Right atrium auricular region (tissue), 2 donors: ENCODE measurements at regions not wholly inside any gene's neighbourhood (a gene's known extent, or its start where the extent isn't known, plus 50 kb on each side); places are given as distances from the start of the nearest gene placed in this dataset.

ENCODE experiments used
- DNase-seq: peaks from one replicate; pipeline ENCODE4 v3.0.0-alpha.2; 2019; ENCODE audit warnings: low spot score
- H3K27ac ChIP-seq, 2 donors: fragments of 200-600 bp; sonication (generic); 1 replicate in 1 of 2; 2 replicates in 1 of 2; pipeline ENCODE4 v1.5.1; 2016 to 2019
- H3K27me3 ChIP-seq, 2 donors: fragments of 200-600 bp; sonication (generic); one replicate each; pipeline versions ENCODE4 v1.5.1 to v1.6.0; 2017 to 2019
- H3K36me3 ChIP-seq: fragments of 200-600 bp; sonication (generic); one replicate; pipeline ENCODE4 v1.5.1; 2016
- H3K4me1 ChIP-seq, 2 donors: fragments of 200-600 bp; sonication (generic); one replicate each; pipeline versions ENCODE4 v1.5.1 to v1.6.0; 2017 to 2019
- H3K4me3 ChIP-seq, 2 donors: fragments of 200-600 bp; sonication (generic); 1 replicate in 1 of 2; 2 replicates in 1 of 2; pipeline ENCODE4 v1.5.1; 2017 to 2019; ENCODE audit warnings: mild to moderate bottlenecking in 1 of 2, moderate library complexity in 1 of 2
- H3K9me3 ChIP-seq, 2 donors: fragments of 200-600 bp; sonication (generic); one replicate each; pipeline ENCODE4 v1.5.1; 2019
- TF ChIP-seq, protein P1 (sequence below), 2 donors: fragments of 200-600 bp; sonication (generic); IDR thresholded peaks; one replicate each; pipeline ENCODE4 v1.5.1; 2019; ENCODE audit warnings: antibody characterized with exemption in 2 of 2

- Histone ChIP-seq H3K4me1 (no peaks in the 10 kb centered on the region), H3K9me3 (no peaks in the 10 kb centered on the region), H3K36me3 (no peaks in the 10 kb centered on the region), H3K27me3 (no peaks in the 10 kb centered on the region), H3K4me3 (no peak overlapping the region), H3K27ac (no peak overlapping the region)
- TF ChIP-seq, protein P1, sequence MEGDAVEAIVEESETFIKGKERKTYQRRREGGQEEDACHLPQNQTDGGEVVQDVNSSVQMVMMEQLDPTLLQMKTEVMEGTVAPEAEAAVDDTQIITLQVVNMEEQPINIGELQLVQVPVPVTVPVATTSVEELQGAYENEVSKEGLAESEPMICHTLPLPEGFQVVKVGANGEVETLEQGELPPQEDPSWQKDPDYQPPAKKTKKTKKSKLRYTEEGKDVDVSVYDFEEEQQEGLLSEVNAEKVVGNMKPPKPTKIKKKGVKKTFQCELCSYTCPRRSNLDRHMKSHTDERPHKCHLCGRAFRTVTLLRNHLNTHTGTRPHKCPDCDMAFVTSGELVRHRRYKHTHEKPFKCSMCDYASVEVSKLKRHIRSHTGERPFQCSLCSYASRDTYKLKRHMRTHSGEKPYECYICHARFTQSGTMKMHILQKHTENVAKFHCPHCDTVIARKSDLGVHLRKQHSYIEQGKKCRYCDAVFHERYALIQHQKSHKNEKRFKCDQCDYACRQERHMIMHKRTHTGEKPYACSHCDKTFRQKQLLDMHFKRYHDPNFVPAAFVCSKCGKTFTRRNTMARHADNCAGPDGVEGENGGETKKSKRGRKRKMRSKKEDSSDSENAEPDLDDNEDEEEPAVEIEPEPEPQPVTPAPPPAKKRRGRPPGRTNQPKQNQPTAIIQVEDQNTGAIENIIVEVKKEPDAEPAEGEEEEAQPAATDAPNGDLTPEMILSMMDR (IDR thresholded peaks at IDR 0.05): no peak
- no peak for DNase-seq
These were observed 70.1 kb upstream of the NRIP1 start for GRCh38 chr21:15134701-15135470.

- Histone ChIP-seq H3K9me3 (no peaks in the 10 kb centered on the region), H3K4me3 (no peak overlapping the region), H3K4me1 (no peaks in the 10 kb centered on the region), H3K27me3 (no peaks in the 10 kb centered on the region), H3K27ac (no peak overlapping the region), H3K36me3 (no peaks in the 10 kb centered on the region)
- TF ChIP-seq, protein P1 (IDR thresholded peaks at IDR 0.05): no peak
- no peak for DNase-seq
These were observed 71.2 kb upstream of the NRIP1 start for GRCh38 chr21:15135867-15136629.

- H3K9me3 ChIP-seq: no peaks in the 10 kb centered on the region
- no peak overlapping the region for H3K4me3 ChIP-seq
- no peak for DNase-seq
- H3K27ac ChIP-seq: no peak overlapping the region
- no peaks in the 10 kb centered on the region for H3K4me1 ChIP-seq
- TF ChIP-seq, protein P1 (IDR thresholded peaks at IDR 0.05): no peak
- no peaks in the 10 kb centered on the region for H3K36me3 ChIP-seq
- no peaks in the 10 kb centered on the region for H3K27me3 ChIP-seq
These were observed 73.7 kb upstream of the NRIP1 start for GRCh38 chr21:15138490-15138889.

- no peak overlapping the region for H3K27ac ChIP-seq
- no peaks in the 10 kb centered on the region for H3K27me3 ChIP-seq
- TF ChIP-seq, protein P1 (IDR thresholded peaks at IDR 0.05): no peak
- no peak for DNase-seq
- no peak overlapping the region for H3K4me3 ChIP-seq
- H3K36me3 ChIP-seq: no peaks in the 10 kb centered on the region
- H3K4me1 ChIP-seq: no peaks in the 10 kb centered on the region
- H3K9me3 ChIP-seq: no peaks in the 10 kb centered on the region
These were observed 75.1 kb upstream of the NRIP1 start for GRCh38 chr21:15139898-15140297.

DNA sequence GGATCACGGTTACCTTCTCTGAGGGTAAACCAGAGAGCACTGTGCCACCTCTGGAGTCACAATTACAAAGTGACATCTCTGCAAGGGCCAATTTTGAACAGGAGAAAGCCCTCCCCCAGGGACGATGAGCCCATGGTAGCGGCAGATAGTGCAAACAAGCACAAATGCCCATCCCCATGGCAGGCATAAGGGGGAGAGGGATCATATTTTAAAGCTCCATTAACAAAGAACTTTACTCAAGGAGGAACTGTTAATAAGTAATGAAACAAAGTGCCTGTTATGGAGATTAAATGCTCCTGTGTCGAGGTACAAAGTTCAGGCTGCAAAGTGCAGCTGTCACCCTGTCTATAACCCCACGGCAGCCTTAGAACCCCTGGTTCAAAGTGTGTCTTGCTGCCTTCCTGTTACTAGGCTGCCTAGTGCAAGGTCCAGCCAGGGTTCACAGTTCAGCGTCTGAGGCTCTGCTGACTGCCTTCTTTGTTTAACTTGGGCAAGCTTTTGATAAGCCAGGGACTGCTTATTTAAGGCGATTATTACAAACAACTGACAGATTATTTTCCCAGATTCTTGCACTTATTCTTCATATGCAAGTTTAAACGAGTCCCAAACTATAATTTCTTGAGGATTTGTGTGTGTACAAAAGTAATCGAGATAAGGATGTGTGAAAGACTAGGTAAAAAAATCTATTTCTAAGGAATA lies 75.7 kb upstream of the NRIP1 start:
- Histone ChIP-seq H3K4me3 (no peak overlapping the region), H3K27ac (no peak overlapping the region), H3K36me3 (no peaks in the 10 kb centered on the region), H3K4me1 (no peaks in the 10 kb centered on the region), H3K9me3 (no peaks in the 10 kb centered on the region), H3K27me3 (no peaks in the 10 kb centered on the region)
- no peak for DNase-seq
- TF ChIP-seq, protein P1 (IDR thresholded peaks at IDR 0.05): no peak
